ENCODE measurements at regions not wholly inside any gene's neighbourhood (a gene's known extent, or its start where the extent isn't known, plus 50 kb on each side); places are given as distances from the start of the nearest gene placed in this dataset.

GRCh38 chr20:61173961-61174725 is 77.9 kb upstream of the CDH4 start:
- TF ChIP-seq, protein P1, sequence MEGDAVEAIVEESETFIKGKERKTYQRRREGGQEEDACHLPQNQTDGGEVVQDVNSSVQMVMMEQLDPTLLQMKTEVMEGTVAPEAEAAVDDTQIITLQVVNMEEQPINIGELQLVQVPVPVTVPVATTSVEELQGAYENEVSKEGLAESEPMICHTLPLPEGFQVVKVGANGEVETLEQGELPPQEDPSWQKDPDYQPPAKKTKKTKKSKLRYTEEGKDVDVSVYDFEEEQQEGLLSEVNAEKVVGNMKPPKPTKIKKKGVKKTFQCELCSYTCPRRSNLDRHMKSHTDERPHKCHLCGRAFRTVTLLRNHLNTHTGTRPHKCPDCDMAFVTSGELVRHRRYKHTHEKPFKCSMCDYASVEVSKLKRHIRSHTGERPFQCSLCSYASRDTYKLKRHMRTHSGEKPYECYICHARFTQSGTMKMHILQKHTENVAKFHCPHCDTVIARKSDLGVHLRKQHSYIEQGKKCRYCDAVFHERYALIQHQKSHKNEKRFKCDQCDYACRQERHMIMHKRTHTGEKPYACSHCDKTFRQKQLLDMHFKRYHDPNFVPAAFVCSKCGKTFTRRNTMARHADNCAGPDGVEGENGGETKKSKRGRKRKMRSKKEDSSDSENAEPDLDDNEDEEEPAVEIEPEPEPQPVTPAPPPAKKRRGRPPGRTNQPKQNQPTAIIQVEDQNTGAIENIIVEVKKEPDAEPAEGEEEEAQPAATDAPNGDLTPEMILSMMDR (conservative IDR thresholded peaks at IDR 0.05): no peak
- no peak for TF ChIP-seq ZFX (IDR thresholded peaks at IDR 0.05)
